Duodenal mucosa (tissue), 2 donors: ENCODE measurements at regions not wholly inside any gene's neighbourhood (a gene's known extent, or its start where the extent isn't known, plus 50 kb on each side); places are given as distances from the start of the nearest gene placed in this dataset.

Experiments used
- H3K27ac ChIP-seq: one replicate; pipeline ENCODE4 v1.7.0; 2013; ENCODE audit warnings: low read depth, low read length
- H3K27me3 ChIP-seq, 2 donors: one replicate each; pipeline ENCODE4 v1.7.0; 2013; ENCODE audit warnings: low read length in 2 of 2, control low read depth in 1 of 2; ENCODE audit not compliant: insufficient read depth in 2 of 2, control insufficient read depth in 1 of 2
- H3K36me3 ChIP-seq, 2 donors: one replicate each; pipeline ENCODE4 v1.7.0; 2013; ENCODE audit warnings: low read length in 2 of 2, control low read depth in 1 of 2; ENCODE audit not compliant: insufficient read depth in 2 of 2, control insufficient read depth in 1 of 2
- H3K4me1 ChIP-seq, 2 donors: one replicate each; pipeline ENCODE4 v1.7.0; 2013; ENCODE audit warnings: low read length in 2 of 2, control low read depth in 1 of 2; ENCODE audit not compliant: insufficient read depth in 2 of 2, control insufficient read depth in 1 of 2
- H3K4me3 ChIP-seq, 2 donors: one replicate each; pipeline ENCODE4 v1.7.0; 2013; ENCODE audit warnings: low read length in 2 of 2, low read depth in 1 of 2
- H3K9ac ChIP-seq, 2 donors: one replicate each; pipeline ENCODE4 v1.7.0; 2013; ENCODE audit warnings: low read length in 2 of 2, low read depth in 1 of 2
- H3K9me3 ChIP-seq, 2 donors: one replicate each; pipeline ENCODE4 v1.7.0; 2013; ENCODE audit warnings: low read length in 2 of 2, control low read depth in 1 of 2; ENCODE audit not compliant: control insufficient read depth in 1 of 2

- Histone ChIP-seq H3K4me1 (no peaks in the 10 kb centered on the region), H3K9ac (no peak overlapping the region), H3K36me3 (no peaks in the 10 kb centered on the region), H3K4me3 (no peak overlapping the region), H3K27me3 (no peaks in the 10 kb centered on the region), H3K9me3 (no peaks in the 10 kb centered on the region), H3K27ac (no peak overlapping the region)
Observed at GRCh38 chr5:158268286-158268685, 409.3 kb upstream of the CLINT1 start.

GRCh38 chr5:158267228-158267627 lies 408.3 kb upstream of the CLINT1 start:
- Histone ChIP-seq H3K4me1 (no peaks in the 10 kb centered on the region), H3K4me3 (no peak overlapping the region), H3K27ac (no peak overlapping the region), H3K9ac (no peak overlapping the region), H3K27me3 (no peaks in the 10 kb centered on the region), H3K36me3 (no peaks in the 10 kb centered on the region), H3K9me3 (no peaks in the 10 kb centered on the region)

GRCh38 chr5:158265931-158266700 lies 407.2 kb upstream of the CLINT1 start:
- Histone ChIP-seq H3K9ac (no peak overlapping the region), H3K36me3 (no peaks in the 10 kb centered on the region), H3K27me3 (no peaks in the 10 kb centered on the region), H3K27ac (no peak overlapping the region), H3K9me3 (no peaks in the 10 kb centered on the region), H3K4me3 (no peak overlapping the region), H3K4me1 (no peaks in the 10 kb centered on the region)

- H3K4me3 ChIP-seq = no peak overlapping the region
- no peak overlapping the region for H3K9ac ChIP-seq
- H3K27me3 ChIP-seq = no peaks in the 10 kb centered on the region
- no peak overlapping the region for H3K27ac ChIP-seq
- H3K4me1 ChIP-seq = no peaks in the 10 kb centered on the region
- no peaks in the 10 kb centered on the region for H3K9me3 ChIP-seq
- no peaks in the 10 kb centered on the region for H3K36me3 ChIP-seq
Observed at GRCh38 chr5:158265346-158265745, 406.4 kb upstream of the CLINT1 start.

- Histone ChIP-seq H3K9me3 (no peaks in the 10 kb centered on the region), H3K9ac (no peak overlapping the region), H3K27me3 (no peaks in the 10 kb centered on the region), H3K4me1 (no peaks in the 10 kb centered on the region), H3K36me3 (no peaks in the 10 kb centered on the region), H3K27ac (no peak overlapping the region), H3K4me3 (no peak overlapping the region)
Observed at GRCh38 chr5:158264264-158264663, 405.3 kb upstream of the CLINT1 start.

GRCh38 chr5:158261674-158262367 lies 402.9 kb upstream of the CLINT1 start:
- Histone ChIP-seq H3K9ac (no peak overlapping the region), H3K4me3 (no peak overlapping the region), H3K27me3 (no peaks in the 10 kb centered on the region), H3K4me1 (no peaks in the 10 kb centered on the region), H3K36me3 (no peaks in the 10 kb centered on the region), H3K27ac (no peak overlapping the region), H3K9me3 (no peaks in the 10 kb centered on the region)

- no peak overlapping the region for H3K9ac ChIP-seq
- H3K9me3 ChIP-seq = no peaks in the 10 kb centered on the region
- H3K4me3 ChIP-seq = no peak overlapping the region
- H3K27me3 ChIP-seq = no peaks in the 10 kb centered on the region
- no peaks in the 10 kb centered on the region for H3K36me3 ChIP-seq
- no peak overlapping the region for H3K27ac ChIP-seq
- H3K4me1 ChIP-seq = no peaks in the 10 kb centered on the region
Observed at GRCh38 chr5:158256096-158256495, 397.2 kb upstream of the CLINT1 start.

GRCh38 chr5:158255609-158256008 lies 396.7 kb upstream of the CLINT1 start:
- no peaks in the 10 kb centered on the region for H3K9me3 ChIP-seq
- H3K4me1 ChIP-seq = no peaks in the 10 kb centered on the region
- no peak overlapping the region for H3K9ac ChIP-seq
- H3K36me3 ChIP-seq = no peaks in the 10 kb centered on the region
- no peaks in the 10 kb centered on the region for H3K27me3 ChIP-seq
- no peak overlapping the region for H3K27ac ChIP-seq
- H3K4me3 ChIP-seq = no peak overlapping the region

- H3K9ac ChIP-seq = no peak overlapping the region
- H3K36me3 ChIP-seq = no peaks in the 10 kb centered on the region
- no peaks in the 10 kb centered on the region for H3K9me3 ChIP-seq
- no peaks in the 10 kb centered on the region for H3K4me1 ChIP-seq
- H3K4me3 ChIP-seq = no peak overlapping the region
- no peak overlapping the region for H3K27ac ChIP-seq
- no peaks in the 10 kb centered on the region for H3K27me3 ChIP-seq
Observed at GRCh38 chr5:158246661-158247060, 387.7 kb upstream of the CLINT1 start.

GRCh38 chr5:158245513-158245912 lies 386.6 kb upstream of the CLINT1 start:
- Histone ChIP-seq H3K36me3 (no peaks in the 10 kb centered on the region), H3K27ac (no peak overlapping the region), H3K9ac (no peak overlapping the region), H3K27me3 (no peaks in the 10 kb centered on the region), H3K4me1 (no peaks in the 10 kb centered on the region), H3K4me3 (no peak overlapping the region), H3K9me3 (no peaks in the 10 kb centered on the region)
